Peyer's patch (tissue), 4 donors: ENCODE measurements at regions not wholly inside any gene's neighbourhood (a gene's known extent, or its start where the extent isn't known, plus 50 kb on each side); places are given as distances from the start of the nearest gene placed in this dataset.

Experiments used
- DNase-seq, 3 donors: peaks; one replicate each; pipeline ENCODE4 v3.0.0-alpha.2; 2017 to 2019
- H3K27ac ChIP-seq, 4 donors: fragments of 200-600 bp; sonication (generic); one replicate each; pipeline ENCODE4 v1.5.1; 2016 to 2019
- H3K27me3 ChIP-seq, 2 donors: fragments of 200-600 bp; sonication (generic); one replicate each; pipeline ENCODE4 v1.5.1; 2019
- H3K36me3 ChIP-seq, 3 donors: fragments of 200-600 bp; sonication (generic); one replicate each; pipeline ENCODE4 v1.5.1; 2016 to 2019
- H3K4me1 ChIP-seq, 4 donors: fragments of 200-600 bp; sonication (generic); one replicate each; pipeline ENCODE4 v1.5.1; 2016 to 2019
- H3K4me3 ChIP-seq, 4 donors: fragments of 200-600 bp; sonication (generic); 1 replicate in 3 of 4; 2 replicates in 1 of 4; pipeline ENCODE4 v1.5.1; 2016 to 2019; ENCODE audit warnings: mild to moderate bottlenecking in 1 of 4
- H3K9me3 ChIP-seq, 4 donors: fragments of 200-600 bp; sonication (generic); one replicate each; pipeline ENCODE4 v1.5.1; 2016 to 2019; ENCODE audit warnings: mild to moderate bottlenecking in 1 of 4
- CTCF ChIP-seq, 6 experiments: fragments of 450-650 bp in 4 of 6; fragments of 200-600 bp in 2 of 6; sonication (generic) in 1 of 6; IDR thresholded peaks; one replicate each; pipeline ENCODE4 v1.5.1; 2017 to 2019; ENCODE audit warnings: antibody characterized with exemption in 6 of 6, mild to moderate bottlenecking in 3 of 6, moderate library complexity in 1 of 6
- POLR2A ChIP-seq, 2 donors: fragments of 450-650 bp; IDR thresholded peaks; one replicate each; pipeline ENCODE4 v1.5.1; 2017; ENCODE audit warnings: antibody characterized with exemption in 2 of 2, mild to moderate bottlenecking in 2 of 2, moderate library complexity in 2 of 2

- Histone ChIP-seq H3K27me3 (no peaks in the 10 kb centered on the region), H3K4me1 (no peaks in the 10 kb centered on the region), H3K36me3 (no peaks in the 10 kb centered on the region), H3K4me3 (no peak overlapping the region), H3K9me3 (no peaks in the 10 kb centered on the region), H3K27ac (no peak overlapping the region)
- no peak for DNase-seq
- TF ChIP-seq POLR2A (IDR thresholded peaks at IDR 0.05) (no peak), CTCF (IDR thresholded peaks at IDR 0.05) (no peak)
Measured at GRCh38 chr3:177484926-177485325, 287.6 kb upstream of the TBL1XR1 start.

- TF ChIP-seq POLR2A (IDR thresholded peaks at IDR 0.05) (no peak), CTCF (IDR thresholded peaks at IDR 0.05) (no peak)
- no peak for DNase-seq
- no peak overlapping the region for H3K27ac ChIP-seq
Measured at GRCh38 chr3:177487635-177488186, 290.4 kb upstream of the TBL1XR1 start.

DNA sequence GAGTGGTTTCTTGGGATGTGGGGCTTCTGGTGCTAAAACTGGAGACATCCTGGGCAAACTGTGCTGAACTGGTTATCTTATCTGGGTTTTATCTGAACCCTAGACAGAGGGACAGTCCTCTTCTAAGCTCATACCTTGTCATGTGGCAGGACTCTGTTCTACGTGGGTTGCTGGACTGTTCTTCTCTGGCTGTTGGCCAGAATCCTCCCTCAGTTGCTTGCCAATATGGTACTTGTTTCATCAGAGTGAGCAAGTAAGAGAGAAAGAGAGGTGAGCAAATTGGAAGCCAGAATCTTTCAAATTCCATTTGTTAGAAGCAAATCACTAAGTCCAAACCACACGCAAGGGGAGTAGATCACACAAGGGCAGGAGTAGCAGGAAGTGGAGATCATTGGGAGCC lies 291.5 kb upstream of the TBL1XR1 start:
- H3K4me3 ChIP-seq: no peak overlapping the region
- DNase-seq: no peak
- H3K27ac ChIP-seq: no peak overlapping the region
- no peaks in the 10 kb centered on the region for H3K27me3 ChIP-seq
- H3K36me3 ChIP-seq: no peaks in the 10 kb centered on the region
- no peaks in the 10 kb centered on the region for H3K9me3 ChIP-seq
- H3K4me1 ChIP-seq: no peaks in the 10 kb centered on the region
- TF ChIP-seq POLR2A (IDR thresholded peaks at IDR 0.05) (no peak), CTCF (IDR thresholded peaks at IDR 0.05) (no peak)

More at GRCh38 chr3:177487635-177488186, 290.4 kb upstream of the TBL1XR1 start:
- no peaks in the 10 kb centered on the region for H3K27me3 ChIP-seq
- H3K4me3 ChIP-seq: no peak overlapping the region
- H3K4me1 ChIP-seq: no peaks in the 10 kb centered on the region
- H3K9me3 ChIP-seq: no peaks in the 10 kb centered on the region
- no peaks in the 10 kb centered on the region for H3K36me3 ChIP-seq

- H3K27me3 ChIP-seq: no peaks in the 10 kb centered on the region
- no peaks in the 10 kb centered on the region for H3K9me3 ChIP-seq
- no peak overlapping the region for H3K4me3 ChIP-seq
- no peaks in the 10 kb centered on the region for H3K36me3 ChIP-seq
- no peak for DNase-seq
- TF ChIP-seq POLR2A (IDR thresholded peaks at IDR 0.05) (no peak), CTCF (IDR thresholded peaks at IDR 0.05) (no peak)
- H3K27ac ChIP-seq: no peak overlapping the region
- no peaks in the 10 kb centered on the region for H3K4me1 ChIP-seq
Measured at GRCh38 chr3:177490626-177491025, 293.3 kb upstream of the TBL1XR1 start.

DNA sequence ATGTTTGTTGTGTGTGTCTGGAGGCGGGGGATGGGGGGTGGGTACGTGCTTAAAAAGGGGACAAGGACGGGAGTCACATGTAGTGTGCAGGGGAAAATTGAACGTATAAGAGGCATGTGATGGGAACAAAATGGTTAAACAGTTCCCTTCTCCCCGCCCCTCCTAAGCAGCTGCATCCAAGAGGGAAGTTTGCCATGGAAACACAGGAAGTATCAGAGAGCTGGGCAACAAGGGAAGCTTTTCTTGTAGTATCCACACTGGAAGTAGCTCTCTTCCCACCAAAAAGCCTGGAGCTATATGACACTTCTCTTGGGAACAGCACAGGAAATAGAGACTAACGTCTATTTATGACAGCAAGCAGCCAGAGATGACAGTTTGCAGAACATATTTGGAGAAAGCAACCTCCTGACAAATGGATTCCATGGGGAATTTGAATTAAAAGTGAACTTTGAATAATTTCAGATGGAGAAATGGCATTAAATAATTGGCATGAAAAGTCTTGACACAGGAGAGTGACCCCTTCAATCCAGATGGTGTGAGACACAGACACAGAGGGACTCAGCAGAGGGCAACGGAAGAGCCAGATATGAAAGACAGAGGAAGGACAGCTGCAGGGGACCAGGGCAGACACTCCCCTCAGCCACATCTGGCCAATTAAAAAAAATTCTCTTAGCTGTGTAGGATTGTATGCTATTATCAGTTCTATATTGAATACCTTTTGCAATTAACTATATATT lies 294.2 kb upstream of the TBL1XR1 start:
- Histone ChIP-seq H3K4me3 (no peak overlapping the region), H3K27ac (no peak overlapping the region), H3K4me1 (no peaks in the 10 kb centered on the region), H3K9me3 (no peaks in the 10 kb centered on the region), H3K27me3 (no peaks in the 10 kb centered on the region), H3K36me3 (no peaks in the 10 kb centered on the region)
- TF ChIP-seq CTCF (IDR thresholded peaks at IDR 0.05) (no peak), POLR2A (IDR thresholded peaks at IDR 0.05) (no peak)
- DNase-seq: no peak
